Right lobe of liver (tissue), 6 donors: ENCODE measurements at regions not wholly inside any gene's neighbourhood (a gene's known extent, or its start where the extent isn't known, plus 50 kb on each side); places are given as distances from the start of the nearest gene placed in this dataset.
A peak's percentile ranks its signal among the peaks of the same experiment; 100 is the strongest.
"Not testable (repeated sequence)": the region's sequence is repeated elsewhere in the genome, so short reads cannot be mapped to it uniquely, and the experiment has no call there.

Source experiments
- ATAC-seq, 4 donors: fragments of 200-7000 bp; cut with Tn5 transposase; one replicate each; pipeline ENCODE4 v1.9.1; 2020; ENCODE audit warnings: mild to moderate bottlenecking in 4 of 4, moderate library complexity in 4 of 4
- DNase-seq, 3 donors: peaks; one replicate each; pipeline ENCODE4 v3.0.0-alpha.2; 2020
- H3K27ac ChIP-seq, 3 donors: fragments of 200-600 bp; one replicate each; pipeline ENCODE4 v1.8.0; 2022
- H3K27me3 ChIP-seq, 2 donors: fragments of 200-600 bp; one replicate each; pipeline ENCODE4 v1.8.0; 2022
- H3K36me3 ChIP-seq, 4 donors: fragments of 200-600 bp; sonication (generic) in 1 of 4; one replicate each; pipeline versions ENCODE4 v1.5.1 to v1.8.0; 2017 to 2022; ENCODE audit warnings: control low read depth in 1 of 4
- H3K4me1 ChIP-seq, 4 donors: fragments of 200-600 bp; sonication (generic) in 1 of 4; one replicate each; pipeline versions ENCODE4 v1.5.1 to v1.8.0; 2017 to 2022; ENCODE audit warnings: control low read depth in 1 of 4
- H3K4me3 ChIP-seq, 3 donors: fragments of 200-600 bp; one replicate each; pipeline ENCODE4 v1.8.0; 2022
- H3K9me3 ChIP-seq, 4 donors: fragments of 200-600 bp; sonication (generic) in 1 of 4; one replicate each; pipeline versions ENCODE4 v1.5.1 to v1.8.0; 2017 to 2022; ENCODE audit warnings: control low read depth in 1 of 4
- CTCF ChIP-seq, 4 donors: fragments of 200-600 bp in 3 of 4; fragments of 450-650 bp in 1 of 4; IDR thresholded peaks; one replicate each; pipeline versions ENCODE4 v1.5.1 to v1.8.0; 2016 to 2022; ENCODE audit warnings: antibody characterized with exemption in 4 of 4, mild to moderate bottlenecking in 2 of 4
- POLR2A ChIP-seq: fragments of 450-650 bp; IDR thresholded peaks from one replicate; pipeline ENCODE4 v1.6.1; 2017; ENCODE audit warnings: antibody characterized with exemption, mild to moderate bottlenecking
- WGBS: methylation state at CpG from one replicate; pipeline ENCODE4 v1.1.6; 2018; ENCODE audit warnings: low coverage, low lambda C conversion rate; ENCODE audit not compliant: insufficient coverage; ENCODE audit errors: missing lambda C conversion rate; 5-methylcytosine and 5-hydroxymethylcytosine counted together
- intact Hi-C, 2 donors: fragments of 100-400 bp; cut with DNase I; formaldehyde crosslinking; loops; one replicate each; pipeline versions ENCODE4 v1.11.2 to v1.14.1; 2022
- donor health status: DM: no; HTN: yes; CAD: no.
- donor health status: DM: no; HTN: no; CAD: no.
- donor health status: DM: no; HTN: no; CAD: no.
- donor health status: DM: no; HTN: yes; CAD: no.
- donor health status: DM: no; HTN: yes; CAD: no.

- DNase-seq (no peak), ATAC-seq (no peak)
- Histone ChIP-seq H3K27me3 (no peaks in the 10 kb centered on the region), H3K36me3 (no peaks in the 10 kb centered on the region), H3K4me1 (peaks cover 0 to 4% (median 0%) of the 10 kb centered on the region in 4 donors), H3K4me3 (no peak overlapping the region), H3K9me3 (no peaks in the 10 kb centered on the region), H3K27ac (no peak overlapping the region)
- intact Hi-C loops = no loop called here
- no peak for TF ChIP-seq CTCF (IDR thresholded peaks at IDR 0.05)
- TF ChIP-seq POLR2A = no peak
- WGBS = no CpG with 5 or more reads among the region's 12 CpGs
Measured at GRCh38 chr15:77939851-77940250, 137.7 kb downstream of the TBC1D2B start.

GRCh38 chr15:77939026-77939425 lies 138.5 kb downstream of the TBC1D2B start:
- intact Hi-C loops, DNase-seq, H3K27me3 ChIP-seq, ATAC-seq, H3K4me3 ChIP-seq, H3K36me3 ChIP-seq, H3K27ac ChIP-seq, H3K9me3 ChIP-seq, H3K4me1 ChIP-seq: not testable (repeated sequence)
- 30% methylated on average over 2 of the region's 4 CpGs for WGBS

- H3K9me3 ChIP-seq, H3K4me1 ChIP-seq, H3K36me3 ChIP-seq, H3K27ac ChIP-seq, H3K27me3 ChIP-seq, intact Hi-C loops, DNase-seq, ATAC-seq, H3K4me3 ChIP-seq: not testable (repeated sequence)
- 82% methylated on average over 3 of the region's 12 CpGs for WGBS
Measured at GRCh38 chr15:77938546-77938945, 139.0 kb downstream of the TBC1D2B start.

- intact Hi-C loops, ATAC-seq, H3K9me3 ChIP-seq, H3K4me1 ChIP-seq, H3K4me3 ChIP-seq, DNase-seq, H3K27me3 ChIP-seq, H3K27ac ChIP-seq, H3K36me3 ChIP-seq: not testable (repeated sequence)
Measured at GRCh38 chr15:77936567-77936966, 140.9 kb downstream of the TBC1D2B start.

GRCh38 chr15:77934516-77934915 lies 143.0 kb downstream of the TBC1D2B start:
- H3K36me3 ChIP-seq, H3K4me1 ChIP-seq, DNase-seq, intact Hi-C loops, H3K4me3 ChIP-seq, H3K9me3 ChIP-seq, H3K27me3 ChIP-seq, H3K27ac ChIP-seq, ATAC-seq: not testable (repeated sequence)
- 92% methylated on average over 2 of the region's 6 CpGs for WGBS

GRCh38 chr15:77930907-77931306 lies 146.6 kb downstream of the TBC1D2B start:
- H3K4me3 ChIP-seq, intact Hi-C loops, H3K27me3 ChIP-seq, H3K36me3 ChIP-seq, DNase-seq, H3K27ac ChIP-seq, H3K9me3 ChIP-seq, ATAC-seq, H3K4me1 ChIP-seq: not testable (repeated sequence)
- WGBS = 14% methylated on average over 4 of the region's 4 CpGs

GRCh38 chr15:77930490-77930889 lies 147.0 kb downstream of the TBC1D2B start:
- H3K4me3 ChIP-seq, H3K27ac ChIP-seq, H3K36me3 ChIP-seq, H3K27me3 ChIP-seq, ATAC-seq, H3K4me1 ChIP-seq, intact Hi-C loops, DNase-seq, H3K9me3 ChIP-seq: not testable (repeated sequence)
- 31% methylated on average over 3 of the region's 3 CpGs for WGBS

- intact Hi-C loops, H3K4me3 ChIP-seq, H3K27me3 ChIP-seq, DNase-seq, H3K4me1 ChIP-seq, H3K36me3 ChIP-seq, H3K27ac ChIP-seq, H3K9me3 ChIP-seq, ATAC-seq: not testable (repeated sequence)
- 83% methylated on average over 6 of the region's 11 CpGs for WGBS
Measured at GRCh38 chr15:77926789-77927188, 150.7 kb downstream of the TBC1D2B start.

- H3K4me1 ChIP-seq, ATAC-seq, H3K4me3 ChIP-seq, H3K9me3 ChIP-seq, H3K36me3 ChIP-seq, intact Hi-C loops, H3K27me3 ChIP-seq, H3K27ac ChIP-seq: not testable (repeated sequence)
- WGBS = no CpG with 5 or more reads among the region's 10 CpGs
- peak in 1 of 3 donors; percentile 45 for DNase-seq
Measured at GRCh38 chr15:77926296-77926695, 151.2 kb downstream of the TBC1D2B start.

GRCh38 chr15:77925101-77925500 lies 152.4 kb downstream of the TBC1D2B start:
- H3K4me3 ChIP-seq, H3K36me3 ChIP-seq, H3K27ac ChIP-seq, H3K4me1 ChIP-seq, H3K27me3 ChIP-seq, DNase-seq, H3K9me3 ChIP-seq, intact Hi-C loops, ATAC-seq: not testable (repeated sequence)
- WGBS = 22% methylated on average over 1 of the region's 1 CpG
